ENCODE measurements at regions not wholly inside any gene's neighbourhood (a gene's known extent, or its start where the extent isn't known, plus 50 kb on each side); places are given as distances from the start of the nearest gene placed in this dataset.
"Not testable (repeated sequence)": the region's sequence is repeated elsewhere in the genome, so short reads cannot be mapped to it uniquely, and the experiment has no call there.

GRCh38 chr15:77901251-77901881 is 176.1 kb downstream of the TBC1D2B start:
- Histone ChIP-seq H3K79me2 (replicated peaks; ENCODE audit: insufficient read depth, low read length) (no peaks in the 10 kb centered on the region), H3K9me2 (ENCODE audit: insufficient read depth, low read length) (no peaks in the 10 kb centered on the region), H3K36me3 (ENCODE audit: insufficient read depth, low read length) (no peaks in the 10 kb centered on the region), H3K27me3 (ENCODE audit: insufficient read depth, low read depth, low read length) (no peaks in the 10 kb centered on the region), H4K20me1 (ENCODE audit: insufficient read depth) (no peaks in the 10 kb centered on the region), H3K4me2 (ENCODE audit: low read length) (no peak overlapping the region), H3K27ac (ENCODE audit: low read length) (no peak overlapping the region), H3K4me3 (ENCODE audit: low read length) (no peak overlapping the region), H3F3A (ENCODE audit: insufficient read depth, low read length, poor library complexity, severe bottlenecking) (no peaks in the 10 kb centered on the region), H3K9me3 (ENCODE audit: low read length) (no peaks in the 10 kb centered on the region), H3K9ac (ENCODE audit: low read length) (no peak overlapping the region), H2AFZ (ENCODE audit: low read depth, low read length) (no peak overlapping the region)
- TF ChIP-seq POLR2AphosphoS5 (IDR thresholded peaks at IDR 0.05) (no peak), TAF1 (IDR thresholded peaks at IDR 0.05; ENCODE audit: low read depth) (no peak), EZH2 (IDR thresholded peaks at IDR 0.05; ENCODE audit: borderline replicate concordance, insufficient read depth, low read length, poor library complexity, severe bottlenecking) (no peak), REST (IDR thresholded peaks at IDR 0.05; ENCODE audit: borderline replicate concordance) (no peak), EP300 (conservative IDR thresholded peaks at IDR 0.05; ENCODE audit: poor library complexity, severe bottlenecking) (no peak), MXI1 (conservative IDR thresholded peaks at IDR 0.05; ENCODE audit: poor library complexity, severe bottlenecking) (no peak), CTCF (IDR thresholded peaks at IDR 0.05; ENCODE audit: poor library complexity, severe bottlenecking) (no peak), RAD21 (conservative IDR thresholded peaks at IDR 0.05) (no peak), SMC3 (conservative IDR thresholded peaks at IDR 0.05; ENCODE audit: poor library complexity) (no peak)

- not testable (repeated sequence) for H3K9me3 ChIP-seq (ENCODE audit: low read length); H3K9ac ChIP-seq (ENCODE audit: low read length); H3K9me2 ChIP-seq (ENCODE audit: insufficient read depth, low read length); H3K27ac ChIP-seq (ENCODE audit: low read length); H3K27me3 ChIP-seq (ENCODE audit: insufficient read depth, low read depth, low read length); H2AFZ ChIP-seq (ENCODE audit: low read depth, low read length); H3K4me2 ChIP-seq (ENCODE audit: low read length); H3K4me3 ChIP-seq (ENCODE audit: low read length); H3F3A ChIP-seq (ENCODE audit: insufficient read depth, low read length, poor library complexity, severe bottlenecking); H3K79me2 ChIP-seq (replicated peaks; ENCODE audit: insufficient read depth, low read length); H3K36me3 ChIP-seq (ENCODE audit: insufficient read depth, low read length); H4K20me1 ChIP-seq (ENCODE audit: insufficient read depth)
Measured at GRCh38 chr15:77900331-77900963, 177.1 kb downstream of the TBC1D2B start.

DNA sequence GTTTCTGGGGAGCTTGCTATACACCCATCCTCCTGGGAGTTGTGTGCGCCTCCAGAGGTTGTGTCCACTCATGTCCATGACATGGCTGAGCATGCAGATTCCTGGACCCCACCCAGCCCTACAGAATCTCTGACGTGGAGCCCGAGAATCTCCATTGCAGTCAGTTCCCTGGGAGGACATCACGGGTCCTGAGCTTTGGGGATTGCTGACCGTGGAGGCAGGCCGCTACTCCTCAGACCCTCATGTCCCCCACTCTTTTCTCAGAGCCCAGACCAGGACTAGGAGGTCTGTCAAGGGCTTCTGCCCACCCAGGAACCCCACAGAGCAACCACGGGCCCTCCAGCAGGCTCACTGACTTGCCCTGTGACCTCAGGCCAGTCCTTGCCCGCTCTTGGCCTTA is 177.7 kb downstream of the TBC1D2B start:
- H3K9me3 ChIP-seq (ENCODE audit: low read length); H3K36me3 ChIP-seq (ENCODE audit: insufficient read depth, low read length); H2AFZ ChIP-seq (ENCODE audit: low read depth, low read length); H3K9ac ChIP-seq (ENCODE audit: low read length); H3K27ac ChIP-seq (ENCODE audit: low read length); H3K9me2 ChIP-seq (ENCODE audit: insufficient read depth, low read length); H3K79me2 ChIP-seq (replicated peaks; ENCODE audit: insufficient read depth, low read length); H4K20me1 ChIP-seq (ENCODE audit: insufficient read depth); H3K27me3 ChIP-seq (ENCODE audit: insufficient read depth, low read depth, low read length); H3K4me3 ChIP-seq (ENCODE audit: low read length); H3K4me2 ChIP-seq (ENCODE audit: low read length); H3F3A ChIP-seq (ENCODE audit: insufficient read depth, low read length, poor library complexity, severe bottlenecking): not testable (repeated sequence)

Data from neural cell (in vitro differentiated cells).